HUES48 (cell line): ENCODE measurements at regions not wholly inside any gene's neighbourhood (a gene's known extent, or its start where the extent isn't known, plus 50 kb on each side); places are given as distances from the start of the nearest gene placed in this dataset.

Experiments used
- H3K27ac ChIP-seq: one replicate; pipeline ENCODE4 v1.7.0; 2013; ENCODE audit warnings: low read depth, low read length, inconsistent platforms
- H3K27me3 ChIP-seq: 2 replicates; pipeline ENCODE4 v1.6.1; 2013; ENCODE audit warnings: mild to moderate bottlenecking, low read length; ENCODE audit not compliant: control insufficient read depth, insufficient read depth
- H3K36me3 ChIP-seq: 2 replicates; pipeline ENCODE4 v1.6.1; 2013; ENCODE audit warnings: low read length; ENCODE audit not compliant: control insufficient read depth, insufficient read depth
- H3K4me1 ChIP-seq: 2 replicates; pipeline ENCODE4 v1.6.1; 2013; ENCODE audit warnings: mild to moderate bottlenecking, low read length; ENCODE audit not compliant: control insufficient read depth, insufficient read depth
- H3K4me3 ChIP-seq: 2 replicates; pipeline ENCODE4 v1.5.1; 2013; ENCODE audit warnings: mild to moderate bottlenecking, low read depth, low read length
- H3K9ac ChIP-seq: 2 replicates; pipeline ENCODE4 v1.6.1; 2013; ENCODE audit warnings: mild to moderate bottlenecking, low read depth, low read length, moderate library complexity
- H3K9me3 ChIP-seq: 2 replicates; pipeline ENCODE4 v1.6.1; 2013; ENCODE audit warnings: low read length; ENCODE audit not compliant: control insufficient read depth, insufficient read depth

GRCh38 chr6:97411610-97412009, 128.6 kb upstream of the MMS22L start:
- Histone ChIP-seq H3K9me3 (no peaks in the 10 kb centered on the region), H3K4me1 (peaks cover 8% of the 10 kb centered on the region), H3K4me3 (no peak overlapping the region), H3K27ac (no peak overlapping the region), H3K36me3 (no peaks in the 10 kb centered on the region), H3K27me3 (no peaks in the 10 kb centered on the region), H3K9ac (no peak overlapping the region)

- peaks cover 3% of the 10 kb centered on the region for H3K27me3 ChIP-seq
- H3K9me3 ChIP-seq, result no peaks in the 10 kb centered on the region
- H3K9ac ChIP-seq, result no peak overlapping the region
- H3K27ac ChIP-seq, result no peak overlapping the region
- H3K4me1 ChIP-seq, result peaks cover 7% of the 10 kb centered on the region
- H3K4me3 ChIP-seq, result no peak overlapping the region
- no peaks in the 10 kb centered on the region for H3K36me3 ChIP-seq
Measured at GRCh38 chr6:97412511-97412910, 129.5 kb upstream of the MMS22L start.

- H3K36me3 ChIP-seq, result no peaks in the 10 kb centered on the region
- no peaks in the 10 kb centered on the region for H3K9me3 ChIP-seq
- no peak overlapping the region for H3K27ac ChIP-seq
- H3K4me3 ChIP-seq, result no peak overlapping the region
- peaks cover 72% of the 10 kb centered on the region for H3K27me3 ChIP-seq
- no peak overlapping the region for H3K9ac ChIP-seq
- H3K4me1 ChIP-seq, result no peaks in the 10 kb centered on the region
Measured at GRCh38 chr6:97422171-97422570, 139.2 kb upstream of the MMS22L start.

- Histone ChIP-seq H3K4me1 (no peaks in the 10 kb centered on the region), H3K9ac (no peak overlapping the region), H3K27ac (no peak overlapping the region), H3K4me3 (no peak overlapping the region), H3K27me3 (peaks cover 67% of the 10 kb centered on the region), H3K36me3 (no peaks in the 10 kb centered on the region), H3K9me3 (no peaks in the 10 kb centered on the region)
Measured at GRCh38 chr6:97423190-97423589, 140.2 kb upstream of the MMS22L start.

GRCh38 chr6:97427648-97428047, 144.6 kb upstream of the MMS22L start:
- Histone ChIP-seq H3K4me1 (no peaks in the 10 kb centered on the region), H3K4me3 (no peak overlapping the region), H3K27ac (no peak overlapping the region), H3K9ac (no peak overlapping the region), H3K9me3 (no peaks in the 10 kb centered on the region), H3K36me3 (no peaks in the 10 kb centered on the region), H3K27me3 (peaks cover 39% of the 10 kb centered on the region)

- H3K27ac ChIP-seq, result no peak overlapping the region
- H3K36me3 ChIP-seq, result no peaks in the 10 kb centered on the region
- peaks cover 4% of the 10 kb centered on the region; the same call in 1 of the 2 replicates for H3K4me1 ChIP-seq
- no peak overlapping the region for H3K4me3 ChIP-seq
- no peak overlapping the region for H3K9ac ChIP-seq
- H3K27me3 ChIP-seq, result no peaks in the 10 kb centered on the region
- no peaks in the 10 kb centered on the region for H3K9me3 ChIP-seq
Measured at GRCh38 chr6:97437087-97437486, 154.1 kb upstream of the MMS22L start.

- H3K36me3 ChIP-seq, result no peaks in the 10 kb centered on the region
- H3K9me3 ChIP-seq, result no peaks in the 10 kb centered on the region
- H3K4me3 ChIP-seq, result no peak overlapping the region
- no peak overlapping the region for H3K9ac ChIP-seq
- H3K27ac ChIP-seq, result no peak overlapping the region
- peaks cover 9% of the 10 kb centered on the region; the same call in 1 of the 2 replicates for H3K4me1 ChIP-seq
- no peaks in the 10 kb centered on the region for H3K27me3 ChIP-seq
Measured at GRCh38 chr6:97438011-97438671, 155.1 kb upstream of the MMS22L start.

GRCh38 chr6:97440590-97441176, 157.7 kb upstream of the MMS22L start:
- Histone ChIP-seq H3K27ac (no peak overlapping the region), H3K4me1 (peaks cover 25% of the 10 kb centered on the region), H3K27me3 (no peaks in the 10 kb centered on the region), H3K9me3 (no peaks in the 10 kb centered on the region), H3K36me3 (no peaks in the 10 kb centered on the region), H3K9ac (no peak overlapping the region), H3K4me3 (no peak overlapping the region)

- H3K27ac ChIP-seq, result peak overlapping the region; percentile 31
- H3K4me1 ChIP-seq, result peaks cover 22% of the 10 kb centered on the region
- H3K9me3 ChIP-seq, result no peaks in the 10 kb centered on the region
- no peaks in the 10 kb centered on the region for H3K36me3 ChIP-seq
- no peaks in the 10 kb centered on the region for H3K27me3 ChIP-seq
- H3K4me3 ChIP-seq, result no peak overlapping the region
- no peak overlapping the region for H3K9ac ChIP-seq
Measured at GRCh38 chr6:97443408-97444080, 160.5 kb upstream of the MMS22L start.

GRCh38 chr6:97445407-97445806, 162.4 kb upstream of the MMS22L start:
- Histone ChIP-seq H3K27me3 (no peaks in the 10 kb centered on the region), H3K4me3 (no peak overlapping the region), H3K27ac (no peak overlapping the region), H3K36me3 (no peaks in the 10 kb centered on the region), H3K4me1 (peaks cover 22% of the 10 kb centered on the region), H3K9me3 (no peaks in the 10 kb centered on the region), H3K9ac (no peak overlapping the region)

- H3K9ac ChIP-seq, result no peak overlapping the region
- no peaks in the 10 kb centered on the region for H3K36me3 ChIP-seq
- no peak overlapping the region for H3K4me3 ChIP-seq
- H3K27ac ChIP-seq, result no peak overlapping the region
- H3K4me1 ChIP-seq, result peaks cover 3% of the 10 kb centered on the region; the same call in 1 of the 2 replicates
- no peaks in the 10 kb centered on the region for H3K27me3 ChIP-seq
- no peaks in the 10 kb centered on the region for H3K9me3 ChIP-seq
Measured at GRCh38 chr6:97449444-97449966, 166.5 kb upstream of the MMS22L start.
